Osteoblast (primary cell): ENCODE measurements at regions not wholly inside any gene's neighbourhood (a gene's known extent, or its start where the extent isn't known, plus 50 kb on each side); places are given as distances from the start of the nearest gene placed in this dataset.

Source experiments
- DNase-seq: peaks from one replicate; pipeline ENCODE4 v3.0.0; 2011; ENCODE audit warnings: low spot score, mixed read lengths; ENCODE audit not compliant: insufficient read length; ENCODE audit errors: missing footprints
- H2AFZ ChIP-seq: 2 replicates; pipeline ENCODE4 v1.6.0; 2011; ENCODE audit warnings: mild to moderate bottlenecking, low read length
- H3K27ac ChIP-seq: 2 replicates; pipeline ENCODE4 v1.5.1; 2011; ENCODE audit warnings: mild to moderate bottlenecking, low read depth, low read length, moderate library complexity
- H3K27me3 ChIP-seq: 2 replicates; pipeline ENCODE4 v1.6.0; 2012; ENCODE audit warnings: mild to moderate bottlenecking, control low read depth, inconsistent platforms, low read length, moderate library complexity; ENCODE audit not compliant: insufficient read depth
- H3K36me3 ChIP-seq: 2 replicates; pipeline ENCODE4 v1.5.1; 2011; ENCODE audit warnings: mild to moderate bottlenecking, low read length, control low read depth, moderate library complexity; ENCODE audit not compliant: insufficient read depth
- H3K4me1 ChIP-seq: 2 replicates; pipeline ENCODE4 v1.5.1; 2011; ENCODE audit warnings: mild to moderate bottlenecking, low read length, control low read depth, moderate library complexity; ENCODE audit not compliant: insufficient read depth
- H3K4me2 ChIP-seq: 2 replicates; pipeline ENCODE4 v1.6.0; 2011; ENCODE audit warnings: mild to moderate bottlenecking, low read length; ENCODE audit not compliant: insufficient read depth
- H3K4me3 ChIP-seq: fragments of 200-600 bp; sonication (generic); 3 replicates; pipeline ENCODE4 v1.5.1; 2012; ENCODE audit warnings: mild to moderate bottlenecking, low read length, inconsistent platforms; ENCODE audit not compliant: insufficient read depth
- H3K79me2 ChIP-seq: 2 replicates; pipeline ENCODE4 v1.6.0; 2012; ENCODE audit warnings: mild to moderate bottlenecking, low read length, control low read depth, inconsistent platforms; ENCODE audit not compliant: insufficient read depth
- H3K9me3 ChIP-seq: 2 replicates; pipeline ENCODE4 v1.5.1; 2011; ENCODE audit warnings: low read depth, low read length, control low read depth
- H4K20me1 ChIP-seq: 2 replicates; pipeline ENCODE4 v1.6.0; 2012; ENCODE audit warnings: mild to moderate bottlenecking, low read length, control low read depth; ENCODE audit not compliant: insufficient read depth
- TF ChIP-seq, protein P1 (sequence below): IDR thresholded peaks from 2 replicates; pipeline ENCODE4 v1.5.1; 2011; ENCODE audit warnings: mild to moderate bottlenecking, low read depth, low read length, moderate library complexity; ENCODE audit errors: extremely low read depth

DNA sequence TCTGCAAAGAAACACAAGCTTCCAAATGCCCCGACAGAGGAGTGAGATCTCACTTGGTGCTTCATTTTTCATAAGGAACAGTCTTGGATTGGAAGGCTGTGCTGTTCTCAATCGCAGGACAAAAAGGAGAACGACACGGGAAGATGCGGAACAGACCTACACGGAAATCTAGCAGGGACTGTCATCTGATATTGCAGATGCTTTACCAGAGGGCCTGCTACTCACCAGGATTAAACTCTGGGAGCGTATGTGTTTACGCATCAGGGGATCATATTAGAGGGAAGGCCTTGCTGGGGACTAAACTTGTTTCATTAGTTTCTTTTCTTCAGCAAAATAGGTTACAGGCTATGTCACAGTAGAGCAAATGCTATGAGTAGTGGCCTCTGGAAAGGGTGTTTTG lies 82.8 kb upstream of the EEPD1 start:
- no peak overlapping the region for H3K4me2 ChIP-seq
- H3K4me3 ChIP-seq: no peak overlapping the region
- H3K27me3 ChIP-seq: peaks cover 9% of the 10 kb centered on the region
- TF ChIP-seq, protein P1, sequence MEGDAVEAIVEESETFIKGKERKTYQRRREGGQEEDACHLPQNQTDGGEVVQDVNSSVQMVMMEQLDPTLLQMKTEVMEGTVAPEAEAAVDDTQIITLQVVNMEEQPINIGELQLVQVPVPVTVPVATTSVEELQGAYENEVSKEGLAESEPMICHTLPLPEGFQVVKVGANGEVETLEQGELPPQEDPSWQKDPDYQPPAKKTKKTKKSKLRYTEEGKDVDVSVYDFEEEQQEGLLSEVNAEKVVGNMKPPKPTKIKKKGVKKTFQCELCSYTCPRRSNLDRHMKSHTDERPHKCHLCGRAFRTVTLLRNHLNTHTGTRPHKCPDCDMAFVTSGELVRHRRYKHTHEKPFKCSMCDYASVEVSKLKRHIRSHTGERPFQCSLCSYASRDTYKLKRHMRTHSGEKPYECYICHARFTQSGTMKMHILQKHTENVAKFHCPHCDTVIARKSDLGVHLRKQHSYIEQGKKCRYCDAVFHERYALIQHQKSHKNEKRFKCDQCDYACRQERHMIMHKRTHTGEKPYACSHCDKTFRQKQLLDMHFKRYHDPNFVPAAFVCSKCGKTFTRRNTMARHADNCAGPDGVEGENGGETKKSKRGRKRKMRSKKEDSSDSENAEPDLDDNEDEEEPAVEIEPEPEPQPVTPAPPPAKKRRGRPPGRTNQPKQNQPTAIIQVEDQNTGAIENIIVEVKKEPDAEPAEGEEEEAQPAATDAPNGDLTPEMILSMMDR: no peak
- H4K20me1 ChIP-seq: no peaks in the 10 kb centered on the region
- no peaks in the 10 kb centered on the region for H3K9me3 ChIP-seq
- H3K27ac ChIP-seq: no peak overlapping the region
- H3K79me2 ChIP-seq: no peaks in the 10 kb centered on the region
- no peaks in the 10 kb centered on the region for H3K36me3 ChIP-seq
- H2AFZ ChIP-seq: no peak overlapping the region
- no peak for DNase-seq
- no peaks in the 10 kb centered on the region for H3K4me1 ChIP-seq

GRCh38 chr7:36071605-36072004 lies 81.4 kb upstream of the EEPD1 start:
- Histone ChIP-seq H3K79me2 (no peaks in the 10 kb centered on the region), H3K36me3 (no peaks in the 10 kb centered on the region), H3K4me3 (no peak overlapping the region), H3K27me3 (peaks cover 9% of the 10 kb centered on the region), H3K27ac (no peak overlapping the region), H3K4me2 (no peak overlapping the region), H3K9me3 (no peaks in the 10 kb centered on the region), H2AFZ (no peak overlapping the region), H4K20me1 (no peaks in the 10 kb centered on the region), H3K4me1 (no peaks in the 10 kb centered on the region)
- no peak for DNase-seq
- TF ChIP-seq, protein P1: no peak

DNA sequence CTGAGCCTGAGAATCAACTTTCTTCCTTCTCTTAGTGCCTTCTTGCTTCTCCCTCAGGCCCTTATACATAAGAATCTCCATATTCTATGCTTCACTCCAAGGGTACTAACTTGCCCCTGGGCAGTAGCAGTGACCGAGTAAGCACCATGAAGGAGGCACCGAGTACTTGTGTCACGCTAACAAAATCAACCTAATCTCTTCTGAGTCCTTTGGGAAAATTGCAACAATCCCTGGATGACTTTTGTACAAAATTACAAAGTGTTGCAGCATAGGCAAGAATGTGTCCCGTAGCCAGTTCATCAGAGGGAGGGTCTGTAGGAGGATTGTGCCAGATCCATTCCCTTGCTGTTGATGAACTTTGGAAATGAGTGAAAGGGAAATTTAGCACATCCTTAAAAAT lies 80.4 kb upstream of the EEPD1 start:
- Histone ChIP-seq H2AFZ (no peak overlapping the region), H3K79me2 (no peaks in the 10 kb centered on the region), H4K20me1 (no peaks in the 10 kb centered on the region), H3K4me3 (no peak overlapping the region), H3K27ac (no peak overlapping the region), H3K36me3 (no peaks in the 10 kb centered on the region), H3K4me1 (no peaks in the 10 kb centered on the region), H3K9me3 (no peaks in the 10 kb centered on the region), H3K4me2 (no peak overlapping the region), H3K27me3 (peaks cover 9% of the 10 kb centered on the region)
- no peak for DNase-seq
- TF ChIP-seq, protein P1: no peak

DNA sequence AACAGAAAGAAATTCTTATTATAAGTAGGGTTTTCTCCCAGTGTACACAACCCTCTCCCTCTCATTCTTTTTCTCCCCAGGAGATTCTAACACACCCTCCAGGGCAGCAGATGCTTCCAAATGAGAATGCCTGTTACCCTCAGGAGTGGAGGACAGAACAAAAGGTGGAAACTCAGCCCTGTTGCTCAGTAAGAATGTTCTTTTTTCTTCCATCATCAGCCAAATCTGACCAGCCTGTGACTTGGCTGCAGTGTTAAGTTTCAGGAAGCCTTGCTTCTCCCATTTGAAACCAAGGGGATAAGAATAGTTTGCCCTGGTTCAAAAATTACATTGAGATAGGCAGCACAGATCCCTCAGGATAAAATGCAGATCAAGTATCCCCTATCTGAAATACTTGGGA lies 77.5 kb upstream of the EEPD1 start:
- Histone ChIP-seq H3K27me3 (peaks cover 9% of the 10 kb centered on the region), H4K20me1 (no peaks in the 10 kb centered on the region), H3K9me3 (no peaks in the 10 kb centered on the region), H3K36me3 (no peaks in the 10 kb centered on the region), H3K4me2 (no peak overlapping the region), H3K27ac (no peak overlapping the region), H3K79me2 (no peaks in the 10 kb centered on the region), H3K4me1 (no peaks in the 10 kb centered on the region), H3K4me3 (no peak overlapping the region), H2AFZ (no peak overlapping the region)
- TF ChIP-seq, protein P1: no peak
- no peak for DNase-seq
